AG09319 (cell line): ENCODE measurements at regions not wholly inside any gene's neighbourhood (a gene's known extent, or its start where the extent isn't known, plus 50 kb on each side); places are given as distances from the start of the nearest gene placed in this dataset.

Experiments used
- DNase-seq: peaks from one replicate; pipeline ENCODE4 v3.0.0-alpha.2; 2010; ENCODE audit warnings: low read depth; ENCODE audit errors: extremely low read depth
- TF ChIP-seq, protein P1 (sequence below): IDR thresholded peaks from 2 replicates; pipeline ENCODE4 v1.5.1; 2011; ENCODE audit warnings: low read depth, mild to moderate bottlenecking, inconsistent platforms, low read length, moderate library complexity

DNA sequence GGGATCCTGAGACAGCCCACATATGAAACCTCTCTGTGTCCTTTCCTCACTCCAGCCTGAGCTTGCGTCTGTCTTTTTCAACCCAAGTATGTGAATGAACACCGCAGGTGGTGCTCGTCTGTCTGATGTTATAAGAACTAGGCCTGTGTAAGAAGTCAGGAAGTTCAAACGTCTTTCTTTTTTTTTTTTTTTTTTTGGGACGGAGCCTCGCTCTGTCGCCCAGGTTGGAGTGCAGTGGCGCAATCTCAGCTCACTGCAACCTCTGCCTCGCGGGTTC, 92.3 kb downstream of the ANKRD10 start:
- DNase-seq: no peak
- TF ChIP-seq, protein P1, sequence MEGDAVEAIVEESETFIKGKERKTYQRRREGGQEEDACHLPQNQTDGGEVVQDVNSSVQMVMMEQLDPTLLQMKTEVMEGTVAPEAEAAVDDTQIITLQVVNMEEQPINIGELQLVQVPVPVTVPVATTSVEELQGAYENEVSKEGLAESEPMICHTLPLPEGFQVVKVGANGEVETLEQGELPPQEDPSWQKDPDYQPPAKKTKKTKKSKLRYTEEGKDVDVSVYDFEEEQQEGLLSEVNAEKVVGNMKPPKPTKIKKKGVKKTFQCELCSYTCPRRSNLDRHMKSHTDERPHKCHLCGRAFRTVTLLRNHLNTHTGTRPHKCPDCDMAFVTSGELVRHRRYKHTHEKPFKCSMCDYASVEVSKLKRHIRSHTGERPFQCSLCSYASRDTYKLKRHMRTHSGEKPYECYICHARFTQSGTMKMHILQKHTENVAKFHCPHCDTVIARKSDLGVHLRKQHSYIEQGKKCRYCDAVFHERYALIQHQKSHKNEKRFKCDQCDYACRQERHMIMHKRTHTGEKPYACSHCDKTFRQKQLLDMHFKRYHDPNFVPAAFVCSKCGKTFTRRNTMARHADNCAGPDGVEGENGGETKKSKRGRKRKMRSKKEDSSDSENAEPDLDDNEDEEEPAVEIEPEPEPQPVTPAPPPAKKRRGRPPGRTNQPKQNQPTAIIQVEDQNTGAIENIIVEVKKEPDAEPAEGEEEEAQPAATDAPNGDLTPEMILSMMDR: no peak

DNA sequence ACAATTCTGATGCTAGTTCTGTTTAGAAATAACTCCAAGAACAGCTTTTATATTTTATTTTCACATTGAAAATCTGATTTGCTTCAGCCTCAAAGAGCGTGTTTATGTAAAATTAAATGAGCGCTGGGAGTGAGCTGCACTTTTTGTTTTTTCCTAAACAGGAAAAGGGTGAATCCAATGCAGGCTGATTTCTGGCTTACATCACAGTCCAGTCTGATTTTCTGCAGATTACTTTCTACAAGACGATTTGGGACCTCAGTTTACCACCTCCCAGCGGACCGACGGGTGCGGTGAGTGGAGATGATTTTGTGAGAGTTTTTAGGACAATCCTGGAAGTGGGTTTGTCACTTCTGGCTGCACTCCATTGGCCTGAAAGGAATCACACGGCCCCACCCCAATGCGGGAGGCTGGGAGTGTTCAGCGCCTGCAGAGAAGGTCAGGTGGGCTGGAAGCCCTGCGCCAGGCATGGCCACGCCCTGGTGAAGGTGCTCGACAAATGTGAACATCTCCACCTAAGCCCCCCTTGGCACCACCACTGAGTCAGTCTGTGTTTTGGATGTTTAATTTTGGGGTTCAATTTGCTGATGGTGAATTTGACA, 90.1 kb downstream of the ANKRD10 start:
- TF ChIP-seq, protein P1: no peak
- no peak for DNase-seq

DNA sequence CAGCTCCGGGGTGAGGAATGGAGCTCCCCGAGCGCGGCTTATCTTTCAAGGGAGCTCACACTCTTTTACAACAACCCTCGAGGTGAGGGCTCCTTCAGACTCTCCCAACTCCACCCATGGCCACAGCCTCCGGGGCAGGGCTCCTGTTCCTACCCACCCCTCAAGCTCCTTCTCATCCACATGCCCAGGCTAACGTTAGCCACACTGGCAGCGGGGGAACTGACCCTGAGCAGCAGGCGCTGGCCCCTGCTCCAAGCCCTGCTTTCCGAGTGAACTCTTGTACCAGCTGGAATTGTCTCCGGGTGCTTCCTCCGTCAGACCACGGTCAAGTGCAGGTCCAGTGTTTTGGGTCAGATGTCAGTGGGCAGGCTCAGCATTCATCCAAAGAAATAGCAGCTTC, 89.4 kb downstream of the ANKRD10 start:
- TF ChIP-seq, protein P1: no peak
- DNase-seq: no peak

GRCh38 chr13:110826101-110826500, 88.8 kb downstream of the ANKRD10 start:
- TF ChIP-seq, protein P1: no peak

GRCh38 chr13:110826861-110827672, 87.8 kb downstream of the ANKRD10 start:
- TF ChIP-seq, protein P1: no peak
- DNase-seq: no peak

More at GRCh38 chr13:110826101-110826500, 88.8 kb downstream of the ANKRD10 start:
- no peak for DNase-seq
